ENCODE measurements at regions not wholly inside any gene's neighbourhood (a gene's known extent, or its start where the extent isn't known, plus 50 kb on each side); places are given as distances from the start of the nearest gene placed in this dataset.
"Not testable (repeated sequence)": the region's sequence is repeated elsewhere in the genome, so short reads cannot be mapped to it uniquely, and the experiment has no call there.

GRCh38 chr7:36057323-36057722, 95.7 kb upstream of the EEPD1 start:
- no peak for DNase-seq (ENCODE audit: extremely low read depth, low read depth, low spot score)

- DNase-seq (ENCODE audit: extremely low read depth, low read depth, low spot score) = no peak
Observed at GRCh38 chr7:36058020-36058592, 94.9 kb upstream of the EEPD1 start.

DNA sequence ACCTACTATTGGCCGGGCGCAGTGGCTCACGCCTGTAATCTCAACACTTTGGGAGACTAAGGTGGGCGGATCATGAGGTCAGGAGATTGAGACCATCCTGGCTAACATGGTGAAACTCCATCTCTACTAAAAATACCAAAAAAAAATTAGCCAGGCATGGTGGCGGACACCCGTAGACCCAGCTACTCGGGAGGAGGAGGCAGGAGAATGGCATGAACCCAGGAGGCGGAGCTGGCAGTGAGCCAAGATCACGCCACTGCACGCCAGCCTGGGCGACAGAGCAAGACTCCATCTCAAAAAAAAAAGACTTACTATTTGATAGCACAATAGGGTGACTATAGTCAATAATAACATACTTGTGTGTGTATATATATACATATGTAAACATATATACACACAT, 92.7 kb upstream of the EEPD1 start:
- not testable (repeated sequence) for DNase-seq (ENCODE audit: extremely low read depth, low read depth, low spot score)

- DNase-seq (ENCODE audit: extremely low read depth, low read depth, low spot score) = no peak
Observed at GRCh38 chr7:36062154-36062815, 90.8 kb upstream of the EEPD1 start.

GRCh38 chr7:36064676-36065075, 88.4 kb upstream of the EEPD1 start:
- DNase-seq (ENCODE audit: extremely low read depth, low read depth, low spot score) = no peak

DNA sequence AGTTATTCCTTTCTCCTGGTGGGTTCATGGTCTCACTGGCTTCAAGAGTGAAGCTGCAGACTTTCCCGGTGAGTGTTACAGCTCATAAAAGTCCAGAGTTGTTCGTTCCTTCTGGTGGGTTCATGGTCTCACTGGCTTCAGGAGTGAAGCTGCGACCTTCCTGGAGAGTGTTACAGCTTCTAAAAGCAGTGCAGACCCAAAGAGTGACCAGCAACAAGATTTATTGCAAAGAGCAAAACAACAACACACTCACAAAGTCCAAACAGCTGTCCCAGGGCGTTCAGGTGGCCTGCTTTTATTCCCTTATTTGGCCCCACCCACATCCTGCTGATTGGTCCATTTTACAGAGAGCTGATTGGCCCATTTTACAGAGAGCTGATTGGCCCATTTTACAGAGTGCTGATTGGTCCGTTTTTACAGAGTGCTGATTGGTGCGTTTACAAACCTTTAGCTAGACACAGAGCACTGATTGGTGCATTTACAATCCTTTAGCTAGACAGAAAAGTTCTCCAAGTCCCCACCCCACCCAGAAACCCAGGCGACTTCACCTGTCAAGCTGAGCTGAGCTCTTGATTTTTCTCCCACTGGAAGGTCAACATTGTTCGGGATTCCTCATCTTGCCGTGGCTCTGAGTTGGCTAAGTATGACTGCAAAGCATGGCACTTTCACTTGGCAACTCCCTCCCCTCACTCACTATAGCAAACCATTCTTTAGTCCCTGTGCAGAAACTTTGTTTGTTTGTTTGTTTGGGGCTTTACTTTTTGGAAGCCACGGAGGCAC, 87.3 kb upstream of the EEPD1 start:
- not testable (repeated sequence) for DNase-seq (ENCODE audit: extremely low read depth, low read depth, low spot score)

- no peak for DNase-seq (ENCODE audit: extremely low read depth, low read depth, low spot score)
Observed at GRCh38 chr7:36066343-36066664, 86.8 kb upstream of the EEPD1 start.

DNA sequence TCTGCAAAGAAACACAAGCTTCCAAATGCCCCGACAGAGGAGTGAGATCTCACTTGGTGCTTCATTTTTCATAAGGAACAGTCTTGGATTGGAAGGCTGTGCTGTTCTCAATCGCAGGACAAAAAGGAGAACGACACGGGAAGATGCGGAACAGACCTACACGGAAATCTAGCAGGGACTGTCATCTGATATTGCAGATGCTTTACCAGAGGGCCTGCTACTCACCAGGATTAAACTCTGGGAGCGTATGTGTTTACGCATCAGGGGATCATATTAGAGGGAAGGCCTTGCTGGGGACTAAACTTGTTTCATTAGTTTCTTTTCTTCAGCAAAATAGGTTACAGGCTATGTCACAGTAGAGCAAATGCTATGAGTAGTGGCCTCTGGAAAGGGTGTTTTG, 82.8 kb upstream of the EEPD1 start:
- DNase-seq (ENCODE audit: extremely low read depth, low read depth, low spot score) = no peak

- DNase-seq (ENCODE audit: extremely low read depth, low read depth, low spot score) = no peak
Observed at GRCh38 chr7:36071605-36072004, 81.4 kb upstream of the EEPD1 start.

DNA sequence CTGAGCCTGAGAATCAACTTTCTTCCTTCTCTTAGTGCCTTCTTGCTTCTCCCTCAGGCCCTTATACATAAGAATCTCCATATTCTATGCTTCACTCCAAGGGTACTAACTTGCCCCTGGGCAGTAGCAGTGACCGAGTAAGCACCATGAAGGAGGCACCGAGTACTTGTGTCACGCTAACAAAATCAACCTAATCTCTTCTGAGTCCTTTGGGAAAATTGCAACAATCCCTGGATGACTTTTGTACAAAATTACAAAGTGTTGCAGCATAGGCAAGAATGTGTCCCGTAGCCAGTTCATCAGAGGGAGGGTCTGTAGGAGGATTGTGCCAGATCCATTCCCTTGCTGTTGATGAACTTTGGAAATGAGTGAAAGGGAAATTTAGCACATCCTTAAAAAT, 80.4 kb upstream of the EEPD1 start:
- DNase-seq (ENCODE audit: extremely low read depth, low read depth, low spot score) = no peak

DNA sequence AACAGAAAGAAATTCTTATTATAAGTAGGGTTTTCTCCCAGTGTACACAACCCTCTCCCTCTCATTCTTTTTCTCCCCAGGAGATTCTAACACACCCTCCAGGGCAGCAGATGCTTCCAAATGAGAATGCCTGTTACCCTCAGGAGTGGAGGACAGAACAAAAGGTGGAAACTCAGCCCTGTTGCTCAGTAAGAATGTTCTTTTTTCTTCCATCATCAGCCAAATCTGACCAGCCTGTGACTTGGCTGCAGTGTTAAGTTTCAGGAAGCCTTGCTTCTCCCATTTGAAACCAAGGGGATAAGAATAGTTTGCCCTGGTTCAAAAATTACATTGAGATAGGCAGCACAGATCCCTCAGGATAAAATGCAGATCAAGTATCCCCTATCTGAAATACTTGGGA, 77.5 kb upstream of the EEPD1 start:
- no peak for DNase-seq (ENCODE audit: extremely low read depth, low read depth, low spot score)

DNA sequence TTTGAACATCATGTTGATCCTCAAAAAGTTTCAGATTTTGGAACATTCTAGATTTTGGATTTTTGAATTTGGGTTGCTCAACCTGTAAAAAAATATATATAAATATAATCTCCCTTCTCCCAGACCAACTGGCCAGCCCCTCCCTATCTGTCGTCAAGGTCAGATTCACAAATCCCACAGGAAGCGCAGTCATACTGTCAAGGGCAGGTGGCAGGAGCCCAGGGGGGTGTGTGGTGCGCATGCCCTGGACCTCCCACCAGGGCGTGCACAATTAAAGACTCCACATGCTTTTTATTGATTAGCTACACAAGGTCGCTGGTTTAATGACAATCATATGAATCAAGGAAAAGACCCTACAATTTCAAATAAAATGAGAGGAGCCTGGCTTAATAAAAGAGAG, 77.0 kb upstream of the EEPD1 start:
- DNase-seq (ENCODE audit: extremely low read depth, low read depth, low spot score) = no peak

- no peak for DNase-seq (ENCODE audit: extremely low read depth, low read depth, low spot score)
Observed at GRCh38 chr7:36078816-36079360, 74.2 kb upstream of the EEPD1 start.

GRCh38 chr7:36079446-36080025, 73.5 kb upstream of the EEPD1 start:
- no peak for DNase-seq (ENCODE audit: extremely low read depth, low read depth, low spot score)

- no peak for DNase-seq (ENCODE audit: extremely low read depth, low read depth, low spot score)
Observed at GRCh38 chr7:36080843-36081242, 72.2 kb upstream of the EEPD1 start.

- no peak for DNase-seq (ENCODE audit: extremely low read depth, low read depth, low spot score)
Observed at GRCh38 chr7:36082216-36082615, 70.8 kb upstream of the EEPD1 start.

- DNase-seq (ENCODE audit: extremely low read depth, low read depth, low spot score) = no peak
Observed at GRCh38 chr7:36082910-36083309, 70.1 kb upstream of the EEPD1 start.

DNA sequence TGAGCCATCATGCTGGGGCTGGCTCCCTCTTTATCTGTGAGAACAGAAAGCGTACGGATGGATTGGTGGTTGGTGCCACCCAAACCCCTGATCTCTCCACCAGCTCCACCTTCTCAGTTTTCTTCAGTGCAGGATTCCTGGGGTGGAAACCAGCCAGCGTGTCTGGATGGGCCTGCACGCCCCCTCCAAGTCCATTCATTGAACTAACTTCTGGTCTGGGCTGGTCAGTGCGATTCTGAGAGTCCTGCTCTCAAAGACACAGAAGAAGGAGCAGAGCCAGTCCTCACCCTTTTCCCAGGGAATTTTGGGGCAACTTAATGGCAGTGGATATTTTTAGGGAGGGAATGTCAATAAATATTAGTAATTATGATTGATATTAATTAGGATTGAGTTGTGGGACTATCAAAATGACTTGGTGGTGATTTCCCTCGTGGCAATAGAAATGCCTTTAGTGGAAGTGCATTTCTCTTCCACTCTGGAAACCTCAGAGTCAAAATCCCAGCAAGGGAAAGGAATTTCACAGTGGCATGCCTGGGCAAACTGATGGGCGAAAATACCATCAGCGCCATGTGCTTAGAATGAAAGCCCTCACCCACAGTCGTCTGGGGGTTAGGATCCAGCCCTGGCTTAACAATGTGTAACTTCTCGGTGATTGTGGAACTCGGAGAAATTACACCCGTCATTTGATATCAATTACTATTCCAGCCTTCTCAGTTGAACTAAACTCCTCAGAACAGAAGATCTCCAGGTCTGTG, 69.3 kb upstream of the EEPD1 start:
- DNase-seq (ENCODE audit: extremely low read depth, low read depth, low spot score) = no peak

DNA sequence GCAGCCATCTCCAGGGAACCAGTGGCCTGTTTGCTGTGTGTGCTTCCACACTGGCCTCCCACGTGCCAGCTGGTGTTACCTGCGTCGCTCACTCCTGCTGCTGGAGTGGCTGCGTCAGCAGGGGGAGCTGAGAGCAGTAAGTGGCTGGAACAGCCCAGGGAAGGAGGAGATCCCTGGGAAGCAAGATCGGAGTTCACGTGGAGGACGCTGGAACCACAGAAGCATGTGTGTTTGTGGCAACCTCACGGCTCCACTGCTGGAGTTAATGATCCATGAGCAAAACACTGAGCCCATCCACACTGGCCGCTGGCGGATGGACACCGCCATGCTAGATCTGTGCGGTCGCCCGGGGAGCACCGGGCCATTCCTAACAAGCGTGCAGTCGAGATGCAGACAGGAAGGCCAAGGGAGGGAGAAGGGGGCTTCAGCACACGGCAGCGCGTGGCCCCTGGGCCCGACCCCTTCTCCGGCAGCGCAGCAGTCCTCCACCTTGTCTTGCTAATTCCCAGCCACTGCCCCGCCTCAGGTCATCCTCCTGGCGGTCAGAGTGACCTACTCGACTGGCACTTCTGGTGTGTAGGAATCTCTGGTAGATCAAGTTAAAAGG, 68.5 kb upstream of the EEPD1 start:
- DNase-seq (ENCODE audit: extremely low read depth, low read depth, low spot score) = no peak

- DNase-seq (ENCODE audit: extremely low read depth, low read depth, low spot score) = no peak
Observed at GRCh38 chr7:36085096-36085495, 68.0 kb upstream of the EEPD1 start.

DNA sequence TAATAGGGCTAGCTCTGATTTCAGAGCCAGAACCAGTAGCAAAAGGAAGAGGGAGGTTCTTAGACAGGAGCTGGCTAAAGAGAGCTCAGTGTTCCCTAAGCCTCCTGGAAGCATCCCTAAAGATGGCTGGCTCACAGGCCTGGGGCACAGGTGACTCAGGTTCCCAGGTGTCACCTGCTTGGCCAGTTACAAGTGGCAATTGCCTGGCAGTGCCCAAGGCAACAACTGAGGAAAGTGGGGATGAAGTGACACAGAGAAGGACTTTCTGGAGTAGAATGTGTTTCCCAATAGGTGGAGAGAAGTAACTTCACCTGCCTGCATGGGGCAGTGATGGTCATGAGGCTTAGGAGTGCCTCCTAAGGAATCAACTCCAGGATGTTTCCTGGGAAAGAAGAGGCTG, 66.5 kb upstream of the EEPD1 start:
- no peak for DNase-seq (ENCODE audit: extremely low read depth, low read depth, low spot score)
